ENCODE measurements at regions not wholly inside any gene's neighbourhood (a gene's known extent, or its start where the extent isn't known, plus 50 kb on each side); places are given as distances from the start of the nearest gene placed in this dataset.

DNA sequence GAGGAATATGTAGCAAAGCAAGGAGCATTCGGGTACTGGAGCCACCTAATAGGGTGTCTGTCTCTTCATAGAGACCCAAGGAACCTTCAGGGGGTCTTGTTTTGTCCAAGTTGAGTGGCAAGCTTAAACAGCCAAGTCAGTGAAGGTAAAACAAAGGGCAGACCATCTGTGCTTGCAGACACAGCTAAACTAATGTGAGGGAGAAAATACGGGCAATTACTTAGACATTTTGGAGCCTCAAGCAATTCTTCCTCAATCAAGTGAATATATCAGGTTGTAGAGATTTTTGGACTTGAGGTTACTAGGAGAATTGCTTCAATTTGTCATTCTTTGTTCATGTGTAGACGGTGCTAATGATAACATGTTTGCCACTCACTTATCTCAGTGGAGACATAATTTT lies 148.2 kb upstream of the ARHGAP20 start:
- in situ Hi-C loops (cut with MboI; ENCODE audit: low sequenced_read_pairs, unreplicated experiment) = no loop called here

DNA sequence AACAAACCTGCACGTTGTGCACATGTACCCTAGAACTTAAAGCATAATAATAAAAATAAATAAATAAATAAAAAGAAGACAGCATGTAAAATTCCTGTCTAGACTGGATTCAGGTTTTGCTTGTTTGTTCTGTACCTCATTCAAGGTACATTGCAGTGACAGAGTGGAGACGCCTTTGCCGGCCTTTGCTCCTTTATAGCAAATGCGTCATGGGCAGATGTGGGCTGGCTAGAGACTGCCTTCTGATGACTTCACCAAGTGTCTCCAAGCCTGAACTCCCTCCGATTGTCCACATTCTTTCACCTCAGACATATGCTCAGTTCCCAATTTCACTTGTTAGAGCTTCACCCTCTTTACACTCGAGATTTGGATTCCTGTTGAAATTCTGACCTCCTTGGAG lies 147.8 kb upstream of the ARHGAP20 start:
- DNase-seq (ENCODE audit: low spot score) = no peak
- in situ Hi-C loops (cut with MboI; ENCODE audit: low sequenced_read_pairs, unreplicated experiment) = no loop called here
- TF ChIP-seq, protein P1, sequence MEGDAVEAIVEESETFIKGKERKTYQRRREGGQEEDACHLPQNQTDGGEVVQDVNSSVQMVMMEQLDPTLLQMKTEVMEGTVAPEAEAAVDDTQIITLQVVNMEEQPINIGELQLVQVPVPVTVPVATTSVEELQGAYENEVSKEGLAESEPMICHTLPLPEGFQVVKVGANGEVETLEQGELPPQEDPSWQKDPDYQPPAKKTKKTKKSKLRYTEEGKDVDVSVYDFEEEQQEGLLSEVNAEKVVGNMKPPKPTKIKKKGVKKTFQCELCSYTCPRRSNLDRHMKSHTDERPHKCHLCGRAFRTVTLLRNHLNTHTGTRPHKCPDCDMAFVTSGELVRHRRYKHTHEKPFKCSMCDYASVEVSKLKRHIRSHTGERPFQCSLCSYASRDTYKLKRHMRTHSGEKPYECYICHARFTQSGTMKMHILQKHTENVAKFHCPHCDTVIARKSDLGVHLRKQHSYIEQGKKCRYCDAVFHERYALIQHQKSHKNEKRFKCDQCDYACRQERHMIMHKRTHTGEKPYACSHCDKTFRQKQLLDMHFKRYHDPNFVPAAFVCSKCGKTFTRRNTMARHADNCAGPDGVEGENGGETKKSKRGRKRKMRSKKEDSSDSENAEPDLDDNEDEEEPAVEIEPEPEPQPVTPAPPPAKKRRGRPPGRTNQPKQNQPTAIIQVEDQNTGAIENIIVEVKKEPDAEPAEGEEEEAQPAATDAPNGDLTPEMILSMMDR (IDR thresholded peaks at IDR 0.05; ENCODE audit: borderline replicate concordance, control extremely low read depth, extremely low read depth, insufficient read depth, missing control alignments) = no peak

More for the DNA sequence above, 148.2 kb upstream of the ARHGAP20 start:
- TF ChIP-seq, protein P1 (IDR thresholded peaks at IDR 0.05; ENCODE audit: borderline replicate concordance, control extremely low read depth, extremely low read depth, insufficient read depth, missing control alignments) = no peak
- DNase-seq (ENCODE audit: low spot score) = no peak

DNA sequence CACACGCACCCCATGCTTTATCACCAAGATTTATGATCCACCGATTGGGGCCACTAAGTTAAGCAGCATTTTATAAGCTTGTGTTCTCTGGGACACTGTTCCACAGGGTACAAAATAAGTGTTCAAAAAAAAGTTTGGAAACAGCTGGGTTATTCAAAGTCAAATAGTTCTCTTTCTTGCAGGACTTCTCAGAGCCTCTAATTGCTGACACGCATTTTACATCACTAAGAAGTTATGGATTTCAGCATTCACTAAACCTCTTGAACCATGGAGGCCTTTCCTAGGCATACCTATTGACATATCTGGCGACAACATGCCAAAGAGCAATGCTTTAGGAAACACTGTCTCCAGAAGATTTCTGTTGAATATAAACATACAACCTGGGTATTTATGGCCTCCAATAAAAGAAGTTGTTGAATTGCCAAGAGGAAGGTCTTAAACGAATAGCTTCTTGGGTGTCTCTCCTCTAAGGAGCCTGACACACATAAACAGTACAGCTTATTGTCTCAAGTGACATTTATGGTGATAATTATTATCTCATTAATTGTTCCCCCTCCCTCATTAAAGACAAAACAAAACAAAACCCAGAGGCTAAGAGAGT lies 147.1 kb upstream of the ARHGAP20 start:
- in situ Hi-C loops (cut with MboI; ENCODE audit: low sequenced_read_pairs, unreplicated experiment) = no loop called here
- TF ChIP-seq, protein P1 (IDR thresholded peaks at IDR 0.05; ENCODE audit: borderline replicate concordance, control extremely low read depth, extremely low read depth, insufficient read depth, missing control alignments) = no peak
- no peak for DNase-seq (ENCODE audit: low spot score)

DNA sequence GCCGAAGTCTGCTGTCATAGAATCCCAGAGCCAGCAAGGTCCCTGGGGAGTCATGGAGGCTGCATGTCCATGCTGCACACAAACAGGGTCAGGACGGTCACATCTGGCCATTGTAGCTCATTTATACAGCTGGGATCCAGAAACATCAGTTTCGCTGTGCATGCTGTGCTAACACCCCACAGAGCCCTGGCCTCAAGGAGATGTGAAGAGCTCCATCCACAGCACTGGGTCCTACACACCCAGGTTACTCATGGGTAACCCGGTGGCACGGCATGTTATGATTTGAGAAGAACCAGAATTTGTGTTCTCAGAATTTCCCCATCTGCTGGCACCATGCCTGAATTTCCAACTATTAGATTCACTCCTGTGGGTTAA lies 146.3 kb upstream of the ARHGAP20 start:
- TF ChIP-seq, protein P1 (IDR thresholded peaks at IDR 0.05; ENCODE audit: borderline replicate concordance, control extremely low read depth, extremely low read depth, insufficient read depth, missing control alignments) = no peak
- in situ Hi-C loops (cut with MboI; ENCODE audit: low sequenced_read_pairs, unreplicated experiment) = no loop called here
- no peak for DNase-seq (ENCODE audit: low spot score)

DNA sequence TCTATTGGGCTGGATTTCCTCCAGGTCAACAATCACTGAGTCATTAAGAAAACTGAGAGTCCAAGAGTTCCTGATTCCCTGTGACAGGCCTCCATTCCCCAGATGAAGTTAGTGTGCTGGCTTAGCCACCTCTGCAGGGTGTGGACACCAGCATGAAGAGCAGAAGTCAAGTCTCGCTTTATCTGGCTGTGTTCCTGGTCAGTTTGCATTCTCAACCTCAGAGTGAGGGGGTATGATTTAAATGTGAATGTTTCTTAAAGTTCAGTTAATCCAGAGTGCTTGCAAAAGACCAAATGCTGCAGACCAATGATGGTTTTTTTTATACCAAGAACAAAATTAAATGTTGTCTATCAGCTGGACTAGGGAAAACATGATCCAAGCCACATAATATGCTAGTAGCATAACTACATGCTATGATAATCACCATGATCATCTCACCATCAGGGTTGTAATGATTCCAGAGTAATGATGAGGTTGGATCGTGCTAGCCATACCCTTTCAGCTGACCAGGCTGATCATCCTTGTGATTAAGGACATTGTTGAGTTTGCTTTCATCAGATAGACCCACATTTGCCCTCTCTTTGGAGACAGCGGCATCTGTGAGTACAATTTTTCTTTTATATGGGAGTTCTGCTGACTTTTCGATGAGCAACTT lies 145.8 kb upstream of the ARHGAP20 start:
- DNase-seq (ENCODE audit: low spot score) = no peak
- in situ Hi-C loops (cut with MboI; ENCODE audit: low sequenced_read_pairs, unreplicated experiment) = no loop called here
- TF ChIP-seq, protein P1 (IDR thresholded peaks at IDR 0.05; ENCODE audit: borderline replicate concordance, control extremely low read depth, extremely low read depth, insufficient read depth, missing control alignments) = no peak

DNA sequence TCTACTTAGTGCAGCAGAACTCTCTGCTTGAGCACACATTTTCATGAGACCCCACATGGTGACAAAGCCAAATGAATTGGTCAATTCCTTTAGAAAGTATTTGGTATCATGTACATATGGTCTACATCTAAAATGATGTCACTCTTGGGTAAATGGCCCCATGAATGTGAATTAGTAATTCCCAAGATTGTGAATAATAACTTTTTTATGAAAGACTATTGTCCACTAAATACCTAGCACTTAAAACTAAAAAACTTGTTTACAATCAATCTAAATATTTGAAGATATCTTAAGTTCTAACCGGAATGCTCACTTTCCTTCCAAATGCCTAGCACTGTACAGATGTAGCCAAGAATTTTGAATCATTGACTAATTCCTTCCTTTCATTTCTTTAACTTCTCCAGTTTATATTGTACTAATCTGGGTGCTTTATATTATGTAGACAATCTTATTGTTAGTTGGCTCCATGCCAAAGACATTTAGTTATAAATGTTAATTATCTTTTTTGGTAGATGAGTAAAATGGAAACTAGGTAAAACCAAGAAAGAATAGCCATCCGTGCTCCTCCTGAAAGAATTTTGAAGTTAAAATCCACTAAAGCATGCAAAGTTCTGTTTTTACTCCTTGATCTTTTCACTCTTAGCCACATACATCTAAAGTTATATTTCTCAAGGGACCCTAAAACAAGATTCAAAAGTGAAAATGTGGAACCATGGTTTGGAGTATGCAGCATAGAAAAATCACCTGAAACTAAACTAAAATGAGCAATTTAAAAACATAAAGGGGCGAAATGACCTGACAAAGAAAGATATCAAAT lies 145.0 kb upstream of the ARHGAP20 start:
- TF ChIP-seq, protein P1 (IDR thresholded peaks at IDR 0.05; ENCODE audit: borderline replicate concordance, control extremely low read depth, extremely low read depth, insufficient read depth, missing control alignments) = no peak
- no peak for DNase-seq (ENCODE audit: low spot score)
- in situ Hi-C loops (cut with MboI; ENCODE audit: low sequenced_read_pairs, unreplicated experiment) = no loop called here
